ENCODE measurements at regions not wholly inside any gene's neighbourhood (a gene's known extent, or its start where the extent isn't known, plus 50 kb on each side); places are given as distances from the start of the nearest gene placed in this dataset.

DNA sequence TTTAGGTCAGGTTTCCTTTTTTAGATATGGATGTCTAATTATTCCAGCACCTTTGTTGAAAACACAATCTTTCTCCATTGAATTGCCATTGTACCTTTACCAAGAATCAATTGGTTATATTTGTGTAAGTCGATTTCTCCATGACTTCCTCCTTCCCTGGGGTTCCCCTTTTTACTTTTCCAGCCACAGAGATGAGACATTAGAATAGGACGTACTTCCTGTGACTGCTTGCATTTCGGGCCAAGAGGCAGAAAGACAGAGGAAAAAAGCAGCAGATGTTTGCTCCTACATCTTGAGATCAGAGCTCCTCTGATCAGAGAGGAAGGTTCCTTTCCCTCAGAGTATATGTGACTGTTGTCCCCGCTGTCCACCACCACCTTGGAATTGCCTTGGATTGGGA is 453.7 kb upstream of the RGS6 start:
- peaks cover 0 to 36% (median 15%) of the 10 kb centered on the region in 4 donors for H3K4me1 ChIP-seq
- no peak for DNase-seq (ENCODE audit: extremely low spot score)
- H3K9me3 ChIP-seq, result no peaks in the 10 kb centered on the region
- no peaks in the 10 kb centered on the region for H3K36me3 ChIP-seq
- no peak overlapping the region for H3K4me3 ChIP-seq
- 52% methylated on average over 4 of the region's 4 CpGs for WGBS
- peak overlapping the region in 1 of 4 donors; percentile 3 for H3K27ac ChIP-seq (replicated peaks in 1 of 4)
- H3K27me3 ChIP-seq, result no peaks in the 10 kb centered on the region
- no peak for TF ChIP-seq EP300 (IDR thresholded peaks at IDR 0.05)
- peak in 1 of 2 donors; percentile 19 for TF ChIP-seq POLR2AphosphoS5 (IDR thresholded peaks at IDR 0.05)
- TF ChIP-seq POLR2A (IDR thresholded peaks at IDR 0.05; ENCODE audit: low read depth), result no peak
- TF ChIP-seq, protein P1, sequence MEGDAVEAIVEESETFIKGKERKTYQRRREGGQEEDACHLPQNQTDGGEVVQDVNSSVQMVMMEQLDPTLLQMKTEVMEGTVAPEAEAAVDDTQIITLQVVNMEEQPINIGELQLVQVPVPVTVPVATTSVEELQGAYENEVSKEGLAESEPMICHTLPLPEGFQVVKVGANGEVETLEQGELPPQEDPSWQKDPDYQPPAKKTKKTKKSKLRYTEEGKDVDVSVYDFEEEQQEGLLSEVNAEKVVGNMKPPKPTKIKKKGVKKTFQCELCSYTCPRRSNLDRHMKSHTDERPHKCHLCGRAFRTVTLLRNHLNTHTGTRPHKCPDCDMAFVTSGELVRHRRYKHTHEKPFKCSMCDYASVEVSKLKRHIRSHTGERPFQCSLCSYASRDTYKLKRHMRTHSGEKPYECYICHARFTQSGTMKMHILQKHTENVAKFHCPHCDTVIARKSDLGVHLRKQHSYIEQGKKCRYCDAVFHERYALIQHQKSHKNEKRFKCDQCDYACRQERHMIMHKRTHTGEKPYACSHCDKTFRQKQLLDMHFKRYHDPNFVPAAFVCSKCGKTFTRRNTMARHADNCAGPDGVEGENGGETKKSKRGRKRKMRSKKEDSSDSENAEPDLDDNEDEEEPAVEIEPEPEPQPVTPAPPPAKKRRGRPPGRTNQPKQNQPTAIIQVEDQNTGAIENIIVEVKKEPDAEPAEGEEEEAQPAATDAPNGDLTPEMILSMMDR (IDR thresholded peaks at IDR 0.05), result no peak
- intact Hi-C loops (cut with DNase I), result no loop called here

DNA sequence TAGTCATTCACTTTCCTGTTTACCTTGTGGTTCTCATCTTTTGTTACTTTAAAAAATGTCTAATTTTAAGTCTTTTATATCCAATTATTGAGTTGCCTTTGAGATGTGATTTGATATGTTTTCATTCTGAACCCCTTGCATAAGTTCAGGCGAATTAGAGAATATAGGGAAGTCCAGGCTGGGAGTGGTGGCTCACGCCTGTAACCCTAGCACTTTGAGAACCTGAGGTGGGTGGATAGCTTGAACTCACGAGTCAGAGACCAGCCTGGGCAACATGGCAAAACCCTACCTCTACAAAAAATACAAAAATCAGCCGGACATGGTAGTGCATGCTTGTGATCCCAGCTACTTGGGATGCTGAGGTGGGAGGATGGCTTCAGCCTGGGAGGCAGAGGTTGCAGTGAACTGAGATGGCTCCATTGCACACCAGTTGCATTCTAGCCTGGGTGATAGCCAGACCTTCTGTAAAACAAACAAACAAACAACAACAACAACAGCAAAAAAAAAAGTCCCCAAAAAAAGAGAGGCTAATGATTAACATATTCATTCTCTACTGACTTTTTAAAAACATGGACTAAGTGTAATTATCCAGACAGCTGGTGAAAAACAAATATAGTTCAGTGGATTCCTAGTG is 451.1 kb upstream of the RGS6 start:
- no peak overlapping the region for H3K27ac ChIP-seq (replicated peaks in 1 of 4)
- 87% methylated on average over 4 of the region's 4 CpGs for WGBS
- H3K4me1 ChIP-seq, result peaks cover 0 to 21% (median 10%) of the 10 kb centered on the region in 4 donors
- H3K4me3 ChIP-seq, result no peak overlapping the region
- no peak for DNase-seq (ENCODE audit: extremely low spot score)
- intact Hi-C loops (cut with DNase I), result no loop called here
- no peaks in the 10 kb centered on the region for H3K27me3 ChIP-seq
- no peaks in the 10 kb centered on the region for H3K36me3 ChIP-seq
- no peak for TF ChIP-seq POLR2AphosphoS5 (IDR thresholded peaks at IDR 0.05)
- no peaks in the 10 kb centered on the region for H3K9me3 ChIP-seq

DNA sequence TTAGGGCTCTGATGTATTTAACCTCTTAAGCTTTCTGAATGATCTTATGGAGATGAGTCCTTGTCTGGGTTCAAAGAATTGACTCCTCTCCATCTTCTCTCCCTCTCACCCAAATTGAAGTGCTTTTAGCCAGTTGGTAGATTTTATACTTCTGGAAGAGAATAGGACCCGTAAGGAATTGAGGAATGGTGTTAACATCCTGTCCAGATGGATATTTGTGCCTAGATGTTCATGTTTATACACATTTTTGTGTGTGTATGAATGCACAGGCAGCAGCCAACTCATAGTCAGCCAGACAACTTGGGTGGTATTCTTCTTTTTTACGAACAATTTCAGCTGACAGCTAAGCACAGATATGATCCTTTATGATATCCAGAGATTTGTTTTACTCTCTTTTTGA is 449.6 kb upstream of the RGS6 start:
- H3K27me3 ChIP-seq, result no peaks in the 10 kb centered on the region
- no peaks in the 10 kb centered on the region for H3K36me3 ChIP-seq
- no peak for DNase-seq (ENCODE audit: extremely low spot score)
- H3K27ac ChIP-seq (replicated peaks in 1 of 4), result no peak overlapping the region
- H3K9me3 ChIP-seq, result no peaks in the 10 kb centered on the region
- TF ChIP-seq POLR2AphosphoS5 (IDR thresholded peaks at IDR 0.05), result no peak
- no peak for TF ChIP-seq EP300 (IDR thresholded peaks at IDR 0.05)
- no peak for TF ChIP-seq POLR2A (IDR thresholded peaks at IDR 0.05; ENCODE audit: low read depth)
- TF ChIP-seq, protein P1 (IDR thresholded peaks at IDR 0.05), result no peak
- intact Hi-C loops (cut with DNase I), result no loop called here
- peaks cover 0 to 29% (median 16%) of the 10 kb centered on the region in 4 donors for H3K4me1 ChIP-seq
- no peak overlapping the region for H3K4me3 ChIP-seq
- 63% methylated on average over 2 of the region's 2 CpGs for WGBS

DNA sequence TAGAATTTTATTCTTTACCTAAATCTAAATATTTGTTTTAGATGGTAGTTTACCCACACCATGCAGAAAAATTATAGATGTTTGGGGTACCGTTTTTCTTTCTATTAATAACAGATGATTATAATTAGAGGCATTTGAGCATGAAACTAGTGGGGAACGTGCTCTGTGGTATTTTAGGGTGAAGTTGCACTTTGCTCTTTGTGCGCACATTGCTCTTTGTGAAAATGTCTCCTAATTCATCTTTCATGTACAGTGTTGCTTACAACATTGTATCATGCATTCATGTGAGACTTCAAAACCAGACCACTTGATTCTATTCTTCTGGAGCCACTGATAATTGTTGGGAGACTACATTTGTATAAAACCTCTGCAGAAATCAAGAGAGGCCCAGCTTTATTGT is 449.1 kb upstream of the RGS6 start:
- Histone ChIP-seq H3K9me3 (no peaks in the 10 kb centered on the region), H3K27me3 (no peaks in the 10 kb centered on the region), H3K4me3 (no peak overlapping the region), H3K4me1 (peaks cover 0 to 34% (median 20%) of the 10 kb centered on the region in 4 donors), H3K27ac (replicated peaks in 1 of 4) (no peak overlapping the region), H3K36me3 (no peaks in the 10 kb centered on the region)
- intact Hi-C loops (cut with DNase I), result no loop called here
- no peak for DNase-seq (ENCODE audit: extremely low spot score)
- 83% methylated on average over 3 of the region's 3 CpGs for WGBS
- TF ChIP-seq POLR2AphosphoS5 (IDR thresholded peaks at IDR 0.05) (no peak), POLR2A (IDR thresholded peaks at IDR 0.05; ENCODE audit: low read depth) (no peak), EP300 (IDR thresholded peaks at IDR 0.05) (no peak)
- TF ChIP-seq, protein P1 (IDR thresholded peaks at IDR 0.05), result no peak

DNA sequence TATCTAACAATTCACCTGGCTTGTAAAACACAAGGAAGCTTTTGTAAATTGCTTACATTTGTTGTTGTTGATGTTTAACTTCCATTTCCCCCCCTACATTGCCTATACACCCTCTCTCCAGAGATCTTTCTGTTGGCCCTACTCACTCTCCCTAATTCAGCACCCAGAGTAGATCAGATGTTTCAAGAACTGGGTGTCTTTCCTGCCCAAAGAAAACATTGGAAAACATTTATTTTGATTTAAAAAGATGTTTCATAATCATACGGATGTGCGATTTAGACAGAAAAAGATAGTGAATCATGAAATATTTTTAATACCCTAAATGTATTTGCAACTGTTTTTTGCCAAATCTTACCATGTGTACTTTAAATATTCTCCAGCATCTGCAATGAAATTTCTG is 446.4 kb upstream of the RGS6 start:
- Histone ChIP-seq H3K27ac (replicated peaks in 1 of 4) (no peak overlapping the region), H3K36me3 (no peaks in the 10 kb centered on the region), H3K4me1 (peaks cover 3 to 42% (median 30%) of the 10 kb centered on the region in 4 donors), H3K4me3 (no peak overlapping the region), H3K9me3 (no peaks in the 10 kb centered on the region), H3K27me3 (no peaks in the 10 kb centered on the region)
- DNase-seq (ENCODE audit: extremely low spot score), result no peak
- TF ChIP-seq POLR2AphosphoS5 (IDR thresholded peaks at IDR 0.05) (no peak), EP300 (IDR thresholded peaks at IDR 0.05) (no peak), POLR2A (IDR thresholded peaks at IDR 0.05; ENCODE audit: low read depth) (no peak)
- TF ChIP-seq, protein P1 (IDR thresholded peaks at IDR 0.05), result no peak
- 93% methylated on average over 2 of the region's 2 CpGs for WGBS
- intact Hi-C loops (cut with DNase I), result no loop called here

Data from esophagus muscularis mucosa (tissue), 4 donors.